HG03025 (cell line): ENCODE measurements at regions not wholly inside any gene's neighbourhood (a gene's known extent, or its start where the extent isn't known, plus 50 kb on each side); places are given as distances from the start of the nearest gene placed in this dataset.
"Not testable (repeated sequence)": the region's sequence is repeated elsewhere in the genome, so short reads cannot be mapped to it uniquely, and the experiment has no call there.

ENCODE experiments used
- ATAC-seq: cut with Tn5 transposase; IDR thresholded peaks from one replicate; pipeline ENCODE4 v1.9.1; 2021; ENCODE audit warnings: mild to moderate bottlenecking, moderate library complexity; ENCODE audit not compliant: unreplicated experiment, low FRiP score

- ATAC-seq: not testable (repeated sequence)
Observed at GRCh38 chr7:119745280-119745679, 527.7 kb upstream of the KCND2 start.

- no peak for ATAC-seq
Observed at GRCh38 chr7:119748251-119748860, 524.6 kb upstream of the KCND2 start.

GRCh38 chr7:119748991-119749390, 524.0 kb upstream of the KCND2 start:
- no peak for ATAC-seq

GRCh38 chr7:119756687-119757086, 516.3 kb upstream of the KCND2 start:
- ATAC-seq: no peak

GRCh38 chr7:119758254-119758653, 514.7 kb upstream of the KCND2 start:
- no peak for ATAC-seq

GRCh38 chr7:119761776-119762175, 511.2 kb upstream of the KCND2 start:
- ATAC-seq: no peak

DNA sequence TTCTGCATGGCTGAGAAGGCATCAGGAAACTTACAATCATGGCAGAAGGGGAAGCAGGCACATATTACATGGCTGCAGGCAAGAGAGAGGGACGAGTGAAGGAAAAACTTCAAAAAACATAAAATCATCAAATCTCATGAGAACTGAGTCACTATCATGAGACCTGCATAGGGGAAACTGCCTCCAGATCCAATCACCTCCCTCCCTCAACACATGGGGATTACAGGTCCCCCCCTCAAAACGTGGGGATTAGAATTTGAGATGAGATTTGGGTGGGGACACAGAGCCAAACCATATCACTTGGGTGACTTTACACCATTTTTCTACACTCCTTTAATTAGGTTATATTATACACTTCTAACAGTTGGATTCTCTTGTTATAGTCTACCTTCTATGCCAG, 490.7 kb upstream of the KCND2 start:
- no peak for ATAC-seq

DNA sequence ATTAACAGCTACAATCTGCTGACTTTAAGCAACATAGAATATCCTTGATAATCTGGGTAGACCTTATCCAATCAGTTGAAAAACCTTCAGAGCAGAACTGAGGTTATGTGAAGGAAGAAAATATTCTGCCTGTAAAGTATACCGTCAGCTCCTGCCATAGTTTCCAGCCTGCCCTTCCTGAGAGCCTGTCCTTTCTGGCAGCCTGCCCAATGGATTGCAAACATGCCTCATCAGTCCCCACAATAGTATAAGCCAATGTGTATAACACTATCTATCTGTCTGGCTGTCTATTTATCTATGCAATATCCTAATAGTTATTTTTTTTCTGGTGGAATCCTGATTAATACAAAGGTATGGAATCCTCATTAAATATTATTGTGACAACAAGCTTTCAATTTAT, 489.2 kb upstream of the KCND2 start:
- ATAC-seq: no peak

GRCh38 chr7:119802147-119802546, 470.8 kb upstream of the KCND2 start:
- no peak for ATAC-seq

- ATAC-seq: no peak
Observed at GRCh38 chr7:119825091-119825655, 447.8 kb upstream of the KCND2 start.

GRCh38 chr7:119826547-119826946, 446.4 kb upstream of the KCND2 start:
- no peak for ATAC-seq

DNA sequence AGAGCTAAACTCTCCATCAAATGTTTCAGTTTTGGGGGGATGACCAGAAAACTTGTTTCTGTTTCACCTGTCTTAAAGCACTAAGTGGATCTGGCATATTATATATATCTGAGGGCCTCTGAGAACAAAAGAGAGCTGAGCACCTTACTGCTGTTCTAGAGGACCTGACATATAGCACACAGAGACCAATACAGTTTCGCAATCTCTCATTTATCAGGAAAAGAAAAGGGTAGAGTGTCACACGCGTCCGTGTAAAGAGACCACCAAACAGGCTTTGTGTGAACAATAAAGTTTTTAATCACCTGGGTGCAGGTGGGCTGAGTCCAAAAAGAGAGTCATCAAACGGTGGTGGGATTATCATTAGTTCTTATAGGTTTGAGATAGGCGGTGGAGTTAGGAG, 434.5 kb upstream of the KCND2 start:
- ATAC-seq: no peak

DNA sequence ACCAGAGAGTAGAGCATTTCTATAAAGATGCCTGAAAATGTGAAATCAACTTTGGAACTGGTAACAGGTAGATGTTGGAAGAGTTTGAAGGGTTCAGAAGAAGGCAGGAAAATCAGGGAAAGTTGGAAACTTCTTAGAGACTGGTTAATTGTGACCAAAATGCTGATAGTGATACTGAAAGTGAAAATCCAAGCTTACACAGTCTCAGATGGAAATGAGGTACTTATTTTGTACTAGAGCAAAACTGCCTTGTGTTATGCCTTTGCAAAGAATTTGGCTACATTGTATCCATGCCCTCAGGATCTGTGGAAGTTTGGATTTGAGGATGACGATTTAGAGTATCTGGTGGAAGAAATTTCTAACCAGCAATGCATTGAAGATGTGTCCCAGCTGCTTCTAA, 430.6 kb upstream of the KCND2 start:
- ATAC-seq: no peak

GRCh38 chr7:119842786-119843185, 430.2 kb upstream of the KCND2 start:
- no peak for ATAC-seq

- ATAC-seq: no peak
Observed at GRCh38 chr7:119861385-119861784, 411.6 kb upstream of the KCND2 start.

- no peak for ATAC-seq
Observed at GRCh38 chr7:119868387-119868786, 404.6 kb upstream of the KCND2 start.

- ATAC-seq: no peak
Observed at GRCh38 chr7:119879835-119880234, 393.1 kb upstream of the KCND2 start.

- no peak for ATAC-seq
Observed at GRCh38 chr7:119886007-119886406, 387.0 kb upstream of the KCND2 start.

DNA sequence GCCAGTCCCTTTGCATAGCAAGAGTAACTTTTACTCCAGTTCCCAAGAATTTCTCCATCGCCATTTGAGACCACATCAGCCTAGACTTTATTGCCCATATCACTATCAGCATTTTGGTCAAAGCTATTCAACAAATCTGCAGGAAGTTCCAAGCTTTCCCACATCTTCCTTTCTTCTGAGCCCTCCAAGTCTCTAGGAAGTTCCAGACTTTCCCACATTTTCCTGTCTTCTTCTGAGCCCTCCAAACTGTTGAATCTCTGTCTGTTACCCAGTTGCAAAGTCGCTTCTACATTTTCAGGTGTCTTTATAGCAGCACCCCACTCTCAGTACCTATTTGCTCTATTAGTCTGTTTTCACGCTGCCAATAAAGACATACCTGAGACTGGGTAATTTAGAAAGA, 386.4 kb upstream of the KCND2 start:
- ATAC-seq: not testable (repeated sequence)

DNA sequence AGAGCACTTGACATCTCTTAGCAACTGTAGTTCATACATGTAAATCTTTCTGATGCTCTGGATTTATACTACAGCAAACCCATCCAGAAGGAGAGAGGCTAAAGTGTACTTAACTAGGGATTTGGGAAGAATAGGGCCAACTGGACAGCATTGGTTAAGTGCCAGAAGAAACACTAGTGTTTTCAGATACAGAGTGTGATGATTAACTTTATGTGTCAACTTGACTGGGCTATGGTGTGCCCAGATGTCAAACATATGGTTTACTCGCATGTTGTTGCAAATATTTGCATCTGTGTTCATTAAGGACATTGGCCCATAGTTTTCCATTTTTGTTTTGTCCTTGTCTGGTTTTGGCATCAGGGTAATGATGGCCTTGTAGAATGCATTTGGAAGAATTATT, 384.7 kb upstream of the KCND2 start:
- no peak for ATAC-seq

DNA sequence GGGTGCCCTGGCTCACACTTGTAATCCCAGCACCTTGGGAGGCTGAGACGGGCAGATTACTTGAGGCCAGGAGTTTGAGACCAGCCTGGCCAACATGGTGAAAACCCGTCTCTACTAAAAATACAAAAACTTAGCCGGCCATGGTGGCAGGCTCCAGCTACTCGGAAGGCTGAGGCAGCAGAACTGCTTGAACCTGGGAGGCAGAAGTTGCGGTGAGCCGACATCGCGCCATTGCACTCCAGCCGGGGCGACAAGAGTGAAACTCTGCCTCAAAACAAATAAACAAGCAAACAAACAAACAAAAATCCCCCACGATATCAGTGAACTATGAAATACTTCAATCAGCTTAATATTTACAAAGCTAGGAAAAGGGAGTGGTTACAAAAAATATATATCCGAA, 382.3 kb upstream of the KCND2 start:
- ATAC-seq: no peak

GRCh38 chr7:119895320-119895719, 377.7 kb upstream of the KCND2 start:
- ATAC-seq: no peak

DNA sequence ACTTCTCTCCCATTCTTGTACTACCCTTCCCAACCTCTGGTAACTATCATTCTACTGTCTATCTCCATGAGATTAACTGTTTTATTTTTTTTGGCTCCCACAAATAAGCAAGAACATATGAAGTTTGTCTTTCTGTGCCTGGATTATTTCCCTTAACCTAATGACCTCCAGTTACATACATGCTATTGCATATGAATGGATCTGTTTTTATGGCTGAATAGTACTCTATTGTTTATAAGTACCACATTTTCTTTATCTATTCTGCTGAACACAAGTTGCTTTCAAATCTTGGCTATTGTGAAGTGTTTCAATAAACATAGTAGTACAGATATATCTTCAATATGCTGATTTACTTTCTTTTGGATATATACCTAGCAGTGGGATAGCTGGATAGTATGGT, 376.6 kb upstream of the KCND2 start:
- no peak for ATAC-seq
